Sigmoid colon (tissue), 6 donors: ENCODE measurements at regions not wholly inside any gene's neighbourhood (a gene's known extent, or its start where the extent isn't known, plus 50 kb on each side); places are given as distances from the start of the nearest gene placed in this dataset.

Experiments
- DNase-seq: peaks from one replicate; pipeline ENCODE4 v3.0.0-alpha.2; 2019
- H3K27ac ChIP-seq, 4 donors: fragments of 200-600 bp; sonication (generic); one replicate each; pipeline ENCODE4 v1.5.1; 2016 to 2019; ENCODE audit warnings: mild to moderate bottlenecking in 1 of 4
- H3K27me3 ChIP-seq, 3 donors: fragments of 200-600 bp; sonication (generic); one replicate each; pipeline ENCODE4 v1.5.1; 2019; ENCODE audit warnings: mild to moderate bottlenecking in 1 of 3
- H3K36me3 ChIP-seq, 4 donors: fragments of 200-600 bp; sonication (generic); one replicate each; pipeline ENCODE4 v1.5.1; 2016 to 2019
- H3K4me1 ChIP-seq, 4 donors: fragments of 200-600 bp; sonication (generic); one replicate each; pipeline ENCODE4 v1.5.1; 2017 to 2019
- H3K4me3 ChIP-seq, 4 donors: fragments of 200-600 bp; sonication (generic); one replicate each; pipeline ENCODE4 v1.5.1; 2017 to 2019; ENCODE audit warnings: mild to moderate bottlenecking in 2 of 4, moderate library complexity in 1 of 4
- H3K9me3 ChIP-seq, 4 donors: fragments of 200-600 bp in 3 of 4; sonication (generic) in 3 of 4; one replicate each; pipeline versions ENCODE4 v1.5.1 to v1.6.1; 2013 to 2019
- CTCF ChIP-seq, 4 experiments: fragments of 450-650 bp in 3 of 4; fragments of 200-600 bp in 1 of 4; IDR thresholded peaks; one replicate each; pipeline ENCODE4 v1.5.1; 2016 to 2019; ENCODE audit warnings: antibody characterized with exemption in 4 of 4, mild to moderate bottlenecking in 3 of 4, moderate library complexity in 2 of 4
- EP300 ChIP-seq, 4 donors: sonication (generic); formaldehyde crosslinking; IDR thresholded peaks; one replicate each; pipeline ENCODE4 v1.6.1; 2017; ENCODE audit warnings: antibody characterized with exemption in 4 of 4
- POLR2A ChIP-seq, 2 donors: fragments of 450-650 bp; IDR thresholded peaks; one replicate each; pipeline ENCODE4 v1.6.1; 2016; ENCODE audit warnings: antibody characterized with exemption in 2 of 2, mild to moderate bottlenecking in 2 of 2, moderate library complexity in 2 of 2
- POLR2AphosphoS5 ChIP-seq, 4 donors: sonication (generic); formaldehyde crosslinking; IDR thresholded peaks; one replicate each; pipeline ENCODE4 v1.6.1; 2017; ENCODE audit warnings: antibody characterized with exemption in 4 of 4
- WGBS, 2 donors: extraction: QIAGEN DNeasy Blood & Tissue Kit; methylation state at CpG; one replicate each; pipeline ENCODE4 v1.1.7; 2013; 5-methylcytosine and 5-hydroxymethylcytosine counted together
- intact Hi-C: fragments of 100-400 bp; cut with DNase I; formaldehyde crosslinking; loops from one replicate; pipeline ENCODE4 v1.15.1; 2023
- donor health status: healthy with polysubstance abuse.
- donor health status: healthy.

- H3K27ac ChIP-seq = no peak overlapping the region
- WGBS, 2 donors = 82 to 91% methylated on average over 4 of the region's 4 CpGs
- no peaks in the 10 kb centered on the region for H3K9me3 ChIP-seq
- no peak for DNase-seq
- H3K27me3 ChIP-seq = no peaks in the 10 kb centered on the region
- H3K36me3 ChIP-seq = no peaks in the 10 kb centered on the region
- no peaks in the 10 kb centered on the region for H3K4me1 ChIP-seq
- H3K4me3 ChIP-seq = no peak overlapping the region
- intact Hi-C loops = no loop called here
- TF ChIP-seq EP300 (IDR thresholded peaks at IDR 0.05) = no peak
- no peak for TF ChIP-seq POLR2AphosphoS5 (IDR thresholded peaks at IDR 0.05)
- TF ChIP-seq POLR2A (IDR thresholded peaks at IDR 0.05) = no peak
- no peak for TF ChIP-seq CTCF (IDR thresholded peaks at IDR 0.05)
Observed at GRCh38 chr9:86531971-86532640, 177.9 kb upstream of the TUT7 start.

- no peak overlapping the region for H3K27ac ChIP-seq
- no peak overlapping the region for H3K4me3 ChIP-seq
- H3K36me3 ChIP-seq = no peaks in the 10 kb centered on the region
- WGBS, 2 donors = 76 to 87% methylated on average over 6 of the region's 6 CpGs
- H3K27me3 ChIP-seq = no peaks in the 10 kb centered on the region
- no peak for DNase-seq
- intact Hi-C loops = no loop called here
- H3K9me3 ChIP-seq = no peaks in the 10 kb centered on the region
- no peak for TF ChIP-seq POLR2AphosphoS5 (IDR thresholded peaks at IDR 0.05)
- no peak for TF ChIP-seq CTCF (IDR thresholded peaks at IDR 0.05)
- TF ChIP-seq EP300 (IDR thresholded peaks at IDR 0.05) = no peak
- TF ChIP-seq POLR2A (IDR thresholded peaks at IDR 0.05) = no peak
- H3K4me1 ChIP-seq = peaks cover 0 to 3% (median under 1%) of the 10 kb centered on the region in 4 donors
Observed at GRCh38 chr9:86531273-86531970, 177.2 kb upstream of the TUT7 start.

- no peak for DNase-seq
- no peak overlapping the region for H3K4me3 ChIP-seq
- H3K4me1 ChIP-seq = peaks cover 0 to 12% (median 8%) of the 10 kb centered on the region in 4 donors
- no peaks in the 10 kb centered on the region for H3K9me3 ChIP-seq
- no peaks in the 10 kb centered on the region for H3K27me3 ChIP-seq
- 62 to 69% methylated on average over 4 of the region's 4 CpGs for WGBS, 2 donors
- intact Hi-C loops = no loop called here
- TF ChIP-seq EP300 (IDR thresholded peaks at IDR 0.05) (no peak), CTCF (IDR thresholded peaks at IDR 0.05) (no peak), POLR2A (IDR thresholded peaks at IDR 0.05) (no peak), POLR2AphosphoS5 (IDR thresholded peaks at IDR 0.05) (no peak)
- H3K36me3 ChIP-seq = no peaks in the 10 kb centered on the region
- H3K27ac ChIP-seq = no peak overlapping the region
Observed at GRCh38 chr9:86529496-86530275, 175.5 kb upstream of the TUT7 start.

- TF ChIP-seq EP300 (IDR thresholded peaks at IDR 0.05) (no peak), POLR2A (IDR thresholded peaks at IDR 0.05) (no peak), POLR2AphosphoS5 (IDR thresholded peaks at IDR 0.05) (no peak), CTCF (IDR thresholded peaks at IDR 0.05) (no peak)
- WGBS, 2 donors = 53 to 60% methylated on average over 6 of the region's 6 CpGs
- H3K36me3 ChIP-seq = no peaks in the 10 kb centered on the region
- H3K9me3 ChIP-seq = no peaks in the 10 kb centered on the region
- H3K27ac ChIP-seq = no peak overlapping the region
- H3K27me3 ChIP-seq = no peaks in the 10 kb centered on the region
- H3K4me3 ChIP-seq = no peak overlapping the region
- no peak for DNase-seq
- peaks cover 0 to 12% (median 8%) of the 10 kb centered on the region in 4 donors for H3K4me1 ChIP-seq
- intact Hi-C loops = no loop called here
Observed at GRCh38 chr9:86526021-86526420, 171.8 kb upstream of the TUT7 start.
